ENCODE measurements at regions not wholly inside any gene's neighbourhood (a gene's known extent, or its start where the extent isn't known, plus 50 kb on each side); places are given as distances from the start of the nearest gene placed in this dataset.

- TF ChIP-seq POLR2A (IDR thresholded peaks at IDR 0.05; ENCODE audit: low read length) (no peak), GATA1 (IDR thresholded peaks at IDR 0.05; ENCODE audit: low read depth, low read length) (no peak)
Observed at GRCh38 chr4:179976777-179977176, 2266.4 kb upstream of the TENM3 start.

All from erythroblast (primary cell).